Keratinocyte (primary cell): ENCODE measurements at regions not wholly inside any gene's neighbourhood (a gene's known extent, or its start where the extent isn't known, plus 50 kb on each side); places are given as distances from the start of the nearest gene placed in this dataset.

Experiments used
- EZH2 ChIP-seq: IDR thresholded peaks from one replicate; pipeline ENCODE4 v1.6.1; 2012; ENCODE audit warnings: inconsistent platforms, mild to moderate bottlenecking, low read length, moderate library complexity
- TF ChIP-seq, protein P1 (sequence below), 3 experiments: IDR thresholded peaks in 1 of 3; conservative IDR thresholded peaks in 1 of 3; optimal IDR thresholded peaks in 1 of 3; 2 replicates in 2 of 3; 3 replicates in 1 of 3; pipeline versions ENCODE3 to v1.5.1; 2011; ENCODE audit warnings: low read length in 3 of 3, mild to moderate bottlenecking in 3 of 3, moderate library complexity in 2 of 3, control low read depth in 1 of 3, inconsistent platforms in 1 of 3; ENCODE audit not compliant: insufficient read depth in 2 of 3; ENCODE audit errors: extremely low read depth in 1 of 3

DNA sequence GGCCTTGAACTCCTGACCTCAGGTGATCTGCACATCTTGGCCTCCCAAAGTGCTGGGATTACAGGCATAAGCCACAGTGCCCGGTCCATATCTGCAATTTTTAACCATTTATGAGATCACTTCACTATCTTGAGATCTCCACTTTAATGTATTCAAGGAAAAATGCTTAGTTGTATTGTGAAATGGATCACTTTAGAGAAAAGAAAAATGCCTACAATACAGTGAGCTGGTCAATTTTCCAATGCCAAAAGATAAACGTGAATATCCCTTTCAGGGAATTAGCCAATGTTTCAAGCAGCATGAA is 82.8 kb upstream of the ZNF217 start:
- TF ChIP-seq EZH2, result no peak
- TF ChIP-seq, protein P1, sequence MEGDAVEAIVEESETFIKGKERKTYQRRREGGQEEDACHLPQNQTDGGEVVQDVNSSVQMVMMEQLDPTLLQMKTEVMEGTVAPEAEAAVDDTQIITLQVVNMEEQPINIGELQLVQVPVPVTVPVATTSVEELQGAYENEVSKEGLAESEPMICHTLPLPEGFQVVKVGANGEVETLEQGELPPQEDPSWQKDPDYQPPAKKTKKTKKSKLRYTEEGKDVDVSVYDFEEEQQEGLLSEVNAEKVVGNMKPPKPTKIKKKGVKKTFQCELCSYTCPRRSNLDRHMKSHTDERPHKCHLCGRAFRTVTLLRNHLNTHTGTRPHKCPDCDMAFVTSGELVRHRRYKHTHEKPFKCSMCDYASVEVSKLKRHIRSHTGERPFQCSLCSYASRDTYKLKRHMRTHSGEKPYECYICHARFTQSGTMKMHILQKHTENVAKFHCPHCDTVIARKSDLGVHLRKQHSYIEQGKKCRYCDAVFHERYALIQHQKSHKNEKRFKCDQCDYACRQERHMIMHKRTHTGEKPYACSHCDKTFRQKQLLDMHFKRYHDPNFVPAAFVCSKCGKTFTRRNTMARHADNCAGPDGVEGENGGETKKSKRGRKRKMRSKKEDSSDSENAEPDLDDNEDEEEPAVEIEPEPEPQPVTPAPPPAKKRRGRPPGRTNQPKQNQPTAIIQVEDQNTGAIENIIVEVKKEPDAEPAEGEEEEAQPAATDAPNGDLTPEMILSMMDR (optimal IDR thresholded peaks at IDR 0.05 in 1 of 3, IDR thresholded peaks at IDR 0.05 in 1 of 3, conservative IDR thresholded peaks at IDR 0.05 in 1 of 3; ENCODE audit: extremely low read depth in 1 of 3, insufficient read depth in 2 of 3, low read length in 3 of 3), result no peak
